GM19438 (cell line): ENCODE measurements at regions not wholly inside any gene's neighbourhood (a gene's known extent, or its start where the extent isn't known, plus 50 kb on each side); places are given as distances from the start of the nearest gene placed in this dataset.

Source experiments
- ATAC-seq: cut with Tn5 transposase; IDR thresholded peaks from one replicate; pipeline ENCODE4 v1.9.1; 2021; ENCODE audit warnings: low read depth; ENCODE audit not compliant: unreplicated experiment

DNA sequence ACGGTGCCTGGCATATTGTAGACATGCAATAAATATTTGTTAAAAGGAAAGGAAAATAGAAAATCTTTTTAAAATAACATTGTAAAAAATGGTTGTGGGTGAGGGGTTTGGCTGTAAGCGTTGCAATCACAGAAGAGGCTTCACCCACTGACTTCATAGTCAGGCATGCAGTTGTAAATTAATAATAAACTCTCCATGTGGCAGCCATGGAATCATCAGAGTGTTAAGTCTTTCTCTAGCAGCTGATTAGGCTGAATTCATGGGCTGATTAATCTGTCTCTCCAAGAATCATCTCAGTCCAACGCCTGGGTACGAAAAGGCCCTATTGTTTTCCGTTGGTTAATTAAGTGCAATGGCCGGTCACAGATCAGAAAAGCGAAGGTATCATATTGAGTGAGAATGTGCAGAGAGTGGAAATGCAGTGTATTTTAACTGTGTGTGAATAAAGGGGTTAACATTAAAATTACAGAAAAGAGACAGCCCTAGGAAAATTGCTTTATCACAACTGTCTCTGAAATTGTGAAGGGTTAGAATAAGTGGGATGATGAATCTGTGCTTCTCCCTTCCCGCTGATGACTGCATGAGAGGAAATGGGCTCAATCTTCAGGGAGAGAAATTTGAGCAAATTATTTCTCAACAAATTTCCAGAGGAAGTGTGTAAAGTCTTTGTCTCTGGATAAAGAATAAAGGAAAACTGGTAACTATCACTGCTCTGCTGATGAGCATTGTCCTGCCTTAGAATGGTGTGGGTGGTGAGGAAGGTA is 269.0 kb downstream of the FAM76B start:
- no peak for ATAC-seq

GRCh38 chr11:95519912-95520311 is 269.7 kb downstream of the FAM76B start:
- no peak for ATAC-seq

GRCh38 chr11:95517453-95517852 is 272.1 kb downstream of the FAM76B start:
- no peak for ATAC-seq

DNA sequence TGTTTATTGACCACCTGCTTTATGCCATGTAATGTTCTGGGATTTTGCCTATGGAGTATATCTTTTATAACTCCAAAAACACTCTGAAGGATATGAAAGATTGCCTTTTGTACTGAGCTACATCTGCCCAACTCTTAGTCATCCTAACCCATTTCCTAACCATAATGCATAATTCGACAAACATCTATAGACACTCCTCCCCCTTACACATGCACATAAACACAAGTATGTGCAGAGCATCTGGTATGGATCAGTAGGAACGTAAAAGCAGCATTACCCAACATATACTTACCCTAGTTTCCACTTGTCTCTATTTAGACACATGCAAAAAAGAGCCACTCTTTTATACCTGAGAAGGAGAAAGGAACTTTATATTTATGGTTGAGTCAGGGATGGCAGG is 272.8 kb downstream of the FAM76B start:
- ATAC-seq = no peak

DNA sequence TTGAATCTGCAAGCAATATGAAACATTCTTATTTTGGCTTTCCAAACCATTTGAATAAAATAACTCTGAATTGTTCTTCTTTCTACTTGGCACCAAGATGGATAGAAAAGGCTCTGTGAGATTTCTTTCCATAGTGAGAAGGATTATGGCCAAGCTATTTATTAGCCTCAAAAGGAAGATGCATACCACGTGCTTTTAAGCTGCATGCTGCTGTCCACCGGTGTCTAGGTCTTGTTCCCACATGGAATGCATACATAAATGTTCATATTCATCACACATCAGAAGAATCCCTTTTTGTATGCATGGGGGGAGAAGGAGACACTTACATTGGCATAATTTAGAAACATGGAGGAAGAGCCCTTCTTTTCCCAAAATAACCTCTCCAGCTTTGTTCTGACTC is 273.4 kb downstream of the FAM76B start:
- ATAC-seq = no peak

DNA sequence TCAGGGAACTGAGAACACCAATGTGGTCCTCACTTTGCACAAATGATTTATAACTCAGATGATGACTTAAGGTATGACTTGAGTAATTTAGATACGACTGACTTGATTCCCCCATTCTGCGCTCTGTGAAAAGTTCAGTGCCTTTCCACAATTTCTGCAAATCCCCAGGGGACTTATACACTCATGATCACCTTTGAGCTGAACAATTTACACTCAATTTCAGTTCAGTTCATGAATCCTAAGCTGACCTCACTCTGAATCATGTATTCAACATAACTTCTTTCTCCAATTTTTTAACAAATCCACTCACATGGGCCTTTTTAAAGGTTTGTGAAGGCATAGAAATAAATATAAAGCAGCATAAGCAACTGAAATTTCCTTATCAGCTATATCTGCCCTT is 274.2 kb downstream of the FAM76B start:
- no peak for ATAC-seq

DNA sequence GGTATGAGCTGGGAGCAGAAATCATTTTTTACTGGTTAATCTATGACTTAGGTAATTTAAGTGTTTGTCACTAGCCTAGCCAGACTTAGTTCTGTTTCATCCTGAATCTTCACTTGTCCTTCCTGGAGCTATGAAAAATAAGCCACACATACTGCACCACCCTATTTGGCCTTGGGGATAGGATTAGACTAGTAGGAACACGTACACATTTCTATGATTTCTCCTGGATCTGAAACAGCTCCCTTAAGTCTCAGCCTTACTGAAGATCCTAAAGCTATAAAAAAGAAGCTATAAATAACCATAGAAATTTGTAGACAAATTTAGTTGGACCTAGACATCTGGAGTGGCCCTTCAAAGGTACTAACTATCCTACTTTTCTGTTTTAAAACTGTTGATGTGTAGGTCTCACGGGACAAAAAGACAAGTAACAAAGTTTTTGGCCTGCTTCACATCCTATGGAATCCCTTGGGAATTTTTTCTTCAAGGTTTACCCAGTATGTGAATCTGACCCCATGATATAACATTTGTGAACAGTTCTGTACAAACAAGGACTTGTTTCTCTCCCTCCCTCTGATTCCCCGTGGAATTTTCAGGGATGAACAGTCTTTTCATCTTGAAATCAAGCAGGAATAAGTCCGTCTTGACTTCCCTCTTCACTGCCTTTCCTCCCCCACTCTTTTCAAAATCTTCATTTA is 275.0 kb downstream of the FAM76B start:
- no peak for ATAC-seq

GRCh38 chr11:95512682-95513081 is 276.9 kb downstream of the FAM76B start:
- ATAC-seq = no peak

DNA sequence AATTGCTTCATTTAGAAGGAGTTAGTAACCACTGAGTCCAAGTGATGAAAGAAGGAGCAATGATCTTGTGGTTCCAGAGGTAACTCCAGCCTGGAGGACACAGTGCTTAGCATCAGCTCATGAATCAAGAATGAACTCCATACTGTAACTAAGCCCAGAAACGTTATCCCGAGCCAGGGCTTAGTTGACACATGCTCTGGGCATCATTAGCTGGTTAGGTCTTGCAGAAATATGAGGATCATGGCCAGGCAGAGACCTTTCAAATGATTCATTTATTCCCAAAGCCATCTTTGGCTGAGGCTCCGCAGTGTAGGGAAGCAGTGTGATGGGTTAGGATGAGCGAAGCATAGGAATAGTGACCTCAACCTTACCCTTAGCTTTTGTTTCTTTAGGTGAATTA is 277.4 kb downstream of the FAM76B start:
- ATAC-seq = no peak

DNA sequence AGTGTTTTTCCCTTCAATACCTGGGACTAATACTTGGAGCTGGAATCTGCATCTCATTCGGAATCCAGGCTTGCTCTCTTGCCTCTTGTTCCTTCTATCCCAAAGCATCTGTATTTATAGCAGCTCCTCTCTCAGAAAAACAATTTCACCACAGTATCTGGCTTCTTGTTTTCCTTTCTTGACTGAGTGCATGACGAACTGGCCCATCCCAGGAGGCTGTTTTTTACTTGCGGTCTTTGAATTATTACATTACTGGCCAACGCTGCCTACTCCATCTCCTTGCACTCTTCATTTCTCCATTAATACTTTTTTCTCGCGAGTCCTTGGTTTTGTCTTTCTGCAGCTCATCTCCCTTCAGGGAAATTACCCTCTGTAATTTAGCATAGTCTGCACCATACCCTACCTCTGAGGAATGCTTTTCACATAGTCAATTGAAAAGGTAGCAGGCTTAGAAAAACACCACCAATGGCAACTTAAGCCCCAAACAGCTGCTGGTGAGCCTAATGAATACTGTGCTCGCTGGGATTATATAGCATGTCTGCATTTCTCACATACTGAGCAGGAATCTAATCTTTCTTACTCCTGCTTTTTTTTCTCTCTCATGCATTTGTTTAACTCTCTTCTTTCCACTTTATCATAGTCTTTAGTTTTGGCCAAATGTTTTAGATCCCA is 277.4 kb upstream of the SESN3 start:
- no peak for ATAC-seq

- ATAC-seq = no peak
Measured at GRCh38 chr11:95507794-95508193, 276.8 kb upstream of the SESN3 start.

DNA sequence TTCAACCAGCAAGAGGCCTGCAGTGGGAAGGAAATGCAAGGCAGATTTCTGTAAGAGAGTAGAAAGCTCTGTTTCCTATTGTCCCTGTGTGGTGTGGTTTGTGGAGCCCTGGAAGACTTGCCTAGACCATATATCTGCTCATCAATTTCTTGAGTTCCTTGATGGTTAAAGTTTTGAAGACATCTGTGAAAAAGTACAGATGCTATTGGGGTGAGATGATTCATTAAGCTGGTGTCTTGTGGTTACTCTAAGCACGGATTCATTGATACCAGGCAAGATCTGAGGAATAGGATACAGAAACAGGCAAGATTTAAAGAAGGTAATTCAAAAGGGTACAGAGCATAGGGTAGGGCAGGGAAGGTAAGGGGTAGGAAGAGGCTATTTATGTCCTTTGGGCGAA is 275.8 kb upstream of the SESN3 start:
- ATAC-seq = no peak

DNA sequence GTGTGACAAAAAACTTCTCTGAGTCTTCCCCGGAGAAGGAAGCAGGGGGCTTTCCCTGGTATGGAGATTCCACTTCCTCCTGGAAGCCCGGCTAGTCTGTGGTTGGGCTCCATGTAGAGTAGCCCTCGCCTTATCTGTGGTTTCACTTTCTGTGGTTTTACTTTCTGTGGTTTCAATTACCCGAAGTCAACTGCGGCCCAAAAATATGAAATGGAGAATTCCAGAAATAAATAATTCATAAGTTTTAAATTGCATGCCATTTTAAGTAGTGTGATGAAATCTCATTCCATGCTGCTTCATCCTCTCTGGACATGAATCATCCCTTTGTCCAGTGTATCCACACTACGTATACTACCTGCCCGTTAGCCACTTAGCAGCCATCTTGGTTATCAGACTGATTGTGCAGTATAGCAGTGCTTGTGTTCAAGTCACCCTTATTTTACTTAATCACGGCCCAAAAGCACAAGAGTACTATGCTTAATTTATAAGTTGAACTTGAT is 275.0 kb upstream of the SESN3 start:
- no peak for ATAC-seq

DNA sequence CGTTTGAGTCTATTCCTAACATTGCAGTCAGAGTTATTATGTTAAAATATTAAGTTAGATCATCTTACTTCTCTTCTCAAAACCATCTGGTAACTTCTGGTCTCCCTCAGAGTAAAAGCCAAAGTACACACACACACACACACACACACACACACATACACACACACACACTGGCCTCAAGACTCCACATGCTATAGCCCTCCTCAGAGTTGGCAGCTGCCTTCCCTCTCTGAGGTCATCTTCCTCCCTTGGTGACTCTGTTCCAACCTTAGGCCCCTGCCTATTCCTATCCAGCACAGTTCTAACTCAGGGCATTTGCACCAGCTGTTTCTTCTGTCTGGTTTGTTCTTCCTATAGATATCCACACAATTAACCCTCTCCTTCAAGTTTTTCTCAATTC is 272.0 kb upstream of the SESN3 start:
- no peak for ATAC-seq

- no peak for ATAC-seq
Measured at GRCh38 chr11:95502522-95502921, 271.5 kb upstream of the SESN3 start.

DNA sequence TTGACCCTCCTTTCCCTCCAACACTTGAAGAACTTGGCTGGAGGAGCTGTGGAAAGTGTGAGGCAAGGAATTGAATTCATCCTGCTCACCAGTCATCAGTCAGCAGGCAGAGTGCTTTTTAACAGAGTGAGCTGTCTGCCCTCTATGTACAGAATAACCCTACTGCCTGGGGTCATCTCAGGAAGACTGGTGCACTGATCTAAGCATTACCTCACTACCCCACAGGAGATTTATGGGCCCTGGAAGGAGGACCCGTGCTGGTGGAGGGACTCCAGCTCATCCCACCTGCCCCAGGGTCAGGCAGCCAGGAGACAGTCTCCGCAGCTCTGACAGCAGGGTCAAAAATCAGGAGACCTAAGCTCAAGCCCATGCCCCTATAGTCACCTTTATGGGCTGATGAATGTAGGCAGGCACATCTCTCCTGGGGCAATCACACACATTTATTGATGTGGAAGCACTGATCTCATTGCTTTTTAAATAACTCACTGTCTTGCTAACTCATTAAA is 270.8 kb upstream of the SESN3 start:
- no peak for ATAC-seq

- ATAC-seq = no peak
Measured at GRCh38 chr11:95500466-95500865, 269.5 kb upstream of the SESN3 start.

DNA sequence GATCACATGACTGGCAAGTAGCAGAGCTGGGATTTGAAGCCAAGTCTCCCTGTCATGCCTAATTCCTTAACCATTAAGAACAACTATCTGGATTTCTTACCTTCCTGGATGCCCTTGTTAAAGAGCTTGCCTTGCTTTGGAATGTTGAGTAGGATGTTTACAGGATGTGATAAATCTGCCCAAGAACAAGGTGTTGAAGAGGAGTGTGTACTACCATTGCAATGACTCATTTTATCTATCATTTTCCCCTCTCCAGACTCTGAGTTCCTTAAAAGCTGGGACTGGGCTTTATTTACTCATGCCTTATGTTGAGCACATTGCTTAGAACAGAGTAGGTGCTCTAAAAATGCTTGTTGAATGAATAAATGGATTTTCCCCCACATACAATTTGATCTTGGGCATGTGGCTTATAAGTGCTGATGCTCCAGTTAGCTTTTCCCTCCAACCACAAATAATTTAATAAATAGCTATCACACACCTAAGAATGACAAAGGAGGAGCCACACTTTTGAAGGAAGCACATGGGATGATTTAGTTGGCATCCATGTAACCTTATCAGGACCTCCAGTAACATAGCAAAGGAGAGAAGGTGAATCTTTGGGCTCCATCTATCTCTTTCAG is 268.6 kb upstream of the SESN3 start:
- no peak for ATAC-seq

DNA sequence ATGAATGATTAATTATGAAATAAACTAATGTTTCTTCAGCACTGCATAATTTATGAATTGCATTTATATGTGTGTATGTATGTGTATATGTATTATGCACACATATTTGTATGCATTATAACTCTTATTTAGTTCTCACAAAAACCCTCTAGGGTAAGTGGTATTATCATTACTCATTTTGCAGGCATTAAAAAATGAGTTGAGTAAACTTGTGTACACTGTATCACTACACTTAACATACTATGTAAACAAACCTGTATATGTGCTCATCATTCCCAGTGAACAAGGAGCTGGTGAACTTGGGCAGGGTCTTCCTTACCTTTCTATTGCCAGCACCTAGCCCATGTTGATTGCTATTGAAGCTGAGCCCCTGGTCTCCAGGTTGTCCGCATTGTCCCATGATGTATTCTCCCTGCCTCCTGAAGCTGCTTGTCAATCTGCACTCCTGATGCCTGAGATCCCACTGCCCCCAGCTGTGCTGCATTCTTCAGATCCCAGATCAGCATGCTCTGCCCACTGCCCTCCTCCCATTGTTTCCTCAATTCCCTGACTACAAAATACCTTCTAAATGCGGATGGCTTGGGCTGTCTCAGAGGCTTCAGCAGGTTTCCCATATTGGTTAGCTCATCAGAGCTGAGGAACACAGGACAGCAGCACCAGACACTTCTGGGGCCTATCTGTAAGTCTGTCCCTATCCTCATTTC is 267.9 kb upstream of the SESN3 start:
- no peak for ATAC-seq

GRCh38 chr11:95496901-95497300 is 265.9 kb upstream of the SESN3 start:
- ATAC-seq = no peak
